Caki2 (cell line): ENCODE measurements at regions not wholly inside any gene's neighbourhood (a gene's known extent, or its start where the extent isn't known, plus 50 kb on each side); places are given as distances from the start of the nearest gene placed in this dataset.

Experiments used
- DNase-seq: peaks from one replicate; pipeline ENCODE4 v3.0.0-alpha.2; 2015; ENCODE audit warnings: low read depth
- in situ Hi-C: cut with HindIII; loops from 2 replicates; pipeline ENCODE4 v1.10.0; 2016; ENCODE audit warnings: low sequenced_read_pairs, low pct_unique_long_range_greater_than_20kb, mixed read lengths

DNA sequence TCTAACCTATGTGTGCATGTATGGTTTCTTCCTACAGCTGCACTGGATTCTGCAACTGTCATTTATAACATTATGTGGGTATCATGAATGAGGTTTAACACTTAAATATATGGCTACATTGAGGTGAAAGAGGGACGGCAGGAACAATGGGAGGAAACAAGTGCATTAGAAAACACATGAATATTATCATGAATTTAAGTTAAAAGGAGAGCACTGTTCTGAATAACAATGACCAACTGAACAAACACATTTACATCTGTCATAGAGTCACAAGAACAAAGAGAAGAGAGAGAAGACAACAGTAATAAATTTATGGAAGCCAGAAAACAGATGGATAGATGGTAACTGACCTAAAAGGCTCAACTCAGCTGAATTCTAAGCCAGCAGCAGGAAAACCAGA lies 527.1 kb upstream of the DIPK2B start:
- in situ Hi-C loops: no loop called here
- DNase-seq: no peak

DNA sequence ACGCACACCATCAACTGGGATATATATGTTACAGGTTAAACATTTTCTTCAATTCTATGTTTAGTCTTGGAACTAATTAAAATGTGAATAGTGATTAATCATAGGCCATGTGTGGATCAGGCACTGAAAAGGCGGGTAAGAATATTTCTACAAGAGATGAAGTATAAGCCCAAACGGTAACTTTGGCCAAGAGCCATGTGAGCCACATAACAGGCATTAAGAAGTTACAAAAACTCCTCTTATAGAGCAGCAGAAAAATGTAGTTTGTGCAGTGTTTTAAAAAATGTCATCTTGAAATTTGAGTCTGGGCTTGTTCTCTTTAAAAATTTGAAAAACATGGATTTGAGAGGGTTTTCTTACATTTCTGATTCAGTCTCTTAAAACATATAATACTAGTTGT lies 521.8 kb upstream of the DIPK2B start:
- no peak for DNase-seq
- in situ Hi-C loops: no loop called here

GRCh38 chrX:45719751-45720501 lies 519.2 kb upstream of the DIPK2B start:
- in situ Hi-C loops: no loop called here
- no peak for DNase-seq

DNA sequence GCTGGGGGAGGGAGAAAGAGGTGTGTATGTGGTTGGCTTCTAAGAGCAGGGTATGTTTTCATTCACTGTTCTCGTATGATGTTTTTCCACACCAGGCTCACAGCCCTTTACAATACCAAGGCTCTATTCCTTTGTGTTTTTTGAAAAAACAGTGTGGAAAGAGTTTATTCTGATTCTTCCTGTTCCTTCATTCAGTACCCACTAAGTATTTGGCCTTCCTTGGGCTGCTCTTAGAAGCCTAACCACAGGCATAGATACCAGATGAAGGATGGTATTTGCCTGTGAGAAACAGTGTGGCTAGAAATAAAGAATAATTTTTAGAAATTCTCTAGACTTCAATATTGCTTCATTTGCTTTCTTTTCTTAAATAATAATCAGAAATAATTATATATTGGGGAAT lies 518.0 kb upstream of the DIPK2B start:
- in situ Hi-C loops: no loop called here
- DNase-seq: no peak

- in situ Hi-C loops: no loop called here
- no peak for DNase-seq
Measured at GRCh38 chrX:45716750-45717149, 516.1 kb upstream of the DIPK2B start.

DNA sequence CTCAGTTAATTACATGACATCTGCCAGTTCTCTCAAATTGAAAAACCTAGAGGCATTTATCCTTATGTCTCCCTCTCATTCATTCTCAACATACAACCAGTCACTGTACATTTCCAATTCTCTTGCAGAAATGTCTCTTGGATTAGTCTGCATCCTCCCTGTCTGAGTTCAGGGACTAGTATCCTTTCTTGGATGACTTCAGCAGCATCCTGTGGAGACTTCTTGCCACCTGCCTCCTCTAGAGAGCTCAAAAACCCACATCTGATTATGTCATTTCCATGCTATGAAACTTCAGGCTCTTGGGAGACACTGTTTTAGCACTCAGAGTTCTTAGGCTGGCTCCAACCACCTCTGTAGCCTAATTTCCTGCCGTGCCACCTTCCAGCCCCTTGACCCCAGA lies 515.1 kb upstream of the DIPK2B start:
- DNase-seq: no peak
- in situ Hi-C loops: no loop called here

- in situ Hi-C loops: no loop called here
- peak; percentile 6 for DNase-seq
Measured at GRCh38 chrX:45714866-45715265, 514.2 kb upstream of the DIPK2B start.

GRCh38 chrX:45712067-45712466 lies 511.4 kb upstream of the DIPK2B start:
- no peak for DNase-seq

DNA sequence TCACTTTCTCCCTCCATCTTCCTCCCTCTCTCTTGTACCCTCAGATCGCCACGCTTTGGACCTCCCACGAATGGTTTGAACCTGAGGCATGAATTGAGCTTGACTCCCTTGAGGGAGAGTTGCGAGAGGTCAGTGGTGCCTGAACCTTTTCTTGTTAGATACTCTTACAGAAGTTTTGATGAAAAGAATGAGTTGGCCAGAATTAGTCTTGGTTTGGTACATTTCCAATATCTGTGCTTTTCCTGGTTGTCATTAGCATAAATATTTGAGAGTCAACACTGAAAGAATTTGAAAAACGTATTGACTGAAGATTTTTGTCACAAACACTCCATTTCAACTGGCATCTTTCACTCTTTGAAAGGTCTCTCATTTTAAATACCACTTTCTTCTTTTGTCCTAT lies 510.6 kb upstream of the DIPK2B start:
- DNase-seq: peak; percentile 26
- in situ Hi-C loops: no loop called here

More at GRCh38 chrX:45712067-45712466, 511.4 kb upstream of the DIPK2B start:
- in situ Hi-C loops: no loop called here

GRCh38 chrX:45710081-45710801 lies 509.6 kb upstream of the DIPK2B start:
- DNase-seq: peak; percentile 77
- in situ Hi-C loops: no loop called here

GRCh38 chrX:45709381-45709780 lies 508.7 kb upstream of the DIPK2B start:
- peak; percentile 3 for DNase-seq
- in situ Hi-C loops: no loop called here

GRCh38 chrX:45699158-45699557 lies 498.5 kb upstream of the DIPK2B start:
- DNase-seq: no peak

DNA sequence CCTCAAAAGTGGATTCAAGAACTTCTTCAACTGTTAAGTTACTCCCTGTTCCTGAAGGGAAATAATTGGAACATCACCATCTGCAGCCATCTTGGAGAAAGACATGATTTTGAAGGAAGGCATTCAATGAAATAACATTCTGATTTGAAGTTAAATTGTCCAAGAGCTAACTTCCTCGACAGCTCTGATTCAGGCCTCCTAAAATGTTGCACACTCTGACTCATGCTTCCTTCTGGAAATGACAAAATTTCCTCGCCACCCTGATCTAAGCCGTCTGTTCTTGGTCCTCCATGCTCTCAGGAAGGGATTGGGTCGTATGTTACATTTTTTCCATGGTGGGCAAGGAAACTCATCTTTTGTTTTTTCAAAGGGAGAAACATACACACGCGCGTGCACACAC lies 496.9 kb upstream of the DIPK2B start:
- DNase-seq: no peak
- in situ Hi-C loops: no loop called here

More at GRCh38 chrX:45699158-45699557, 498.5 kb upstream of the DIPK2B start:
- in situ Hi-C loops: no loop called here

GRCh38 chrX:45696736-45697135 lies 496.1 kb upstream of the DIPK2B start:
- DNase-seq: no peak
- in situ Hi-C loops: no loop called here

DNA sequence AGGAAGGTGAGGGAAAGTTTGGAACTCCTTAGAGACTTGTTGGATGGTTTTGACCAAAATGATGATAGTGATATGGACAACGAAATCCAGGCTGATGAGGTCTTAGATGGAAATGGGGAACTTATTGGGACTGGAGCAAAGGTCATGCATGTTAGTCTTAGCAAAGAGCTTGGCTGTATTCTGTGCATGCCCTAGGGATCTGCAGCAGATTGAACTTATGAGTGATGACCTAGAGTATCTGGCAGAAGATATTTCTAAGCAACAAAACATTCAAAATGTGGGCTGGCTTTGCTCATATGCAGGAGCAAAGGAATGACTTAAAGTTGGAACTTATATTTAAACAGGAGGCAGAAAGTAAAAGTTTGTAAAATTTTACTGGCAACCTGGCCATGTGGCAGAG lies 489.3 kb upstream of the DIPK2B start:
- in situ Hi-C loops: no loop called here
- DNase-seq: no peak

GRCh38 chrX:45683914-45684313 lies 483.2 kb upstream of the DIPK2B start:
- DNase-seq: no peak
- in situ Hi-C loops: no loop called here

GRCh38 chrX:45681891-45682290 lies 481.2 kb upstream of the DIPK2B start:
- in situ Hi-C loops: no loop called here

GRCh38 chrX:45669715-45670340 lies 469.2 kb upstream of the DIPK2B start:
- no peak for DNase-seq
- in situ Hi-C loops: no loop called here

More at GRCh38 chrX:45681891-45682290, 481.2 kb upstream of the DIPK2B start:
- DNase-seq: no peak

GRCh38 chrX:45668686-45669443 lies 468.2 kb upstream of the DIPK2B start:
- peak; percentile 35 for DNase-seq
- in situ Hi-C loops: no loop called here
